PFSK-1 (cell line): ENCODE measurements at regions not wholly inside any gene's neighbourhood (a gene's known extent, or its start where the extent isn't known, plus 50 kb on each side); places are given as distances from the start of the nearest gene placed in this dataset.
A peak's percentile ranks its signal among the peaks of the same experiment; 100 is the strongest.

Source experiments
- FOXP2 ChIP-seq: optimal IDR thresholded peaks from 2 replicates; pipeline ENCODE3; 2011; ENCODE audit warnings: borderline replicate concordance, control low read depth, inconsistent platforms; ENCODE audit not compliant: insufficient read depth; ENCODE audit errors: extremely low read length, extremely low read depth
- POLR2AphosphoS5 ChIP-seq: IDR thresholded peaks from 2 replicates; pipeline ENCODE4 v1.6.1; 2012; ENCODE audit warnings: low read depth, mild to moderate bottlenecking, control low read depth, low read length, moderate library complexity
- SIN3A ChIP-seq: IDR thresholded peaks from 2 replicates; pipeline ENCODE4 v1.6.1; 2012; ENCODE audit warnings: mild to moderate bottlenecking, low read length, moderate library complexity, borderline replicate concordance; ENCODE audit not compliant: insufficient read depth
- TAF1 ChIP-seq: IDR thresholded peaks from 2 replicates; pipeline ENCODE4 v1.6.1; 2012; ENCODE audit warnings: low read length, control low read depth, borderline replicate concordance; ENCODE audit not compliant: insufficient read depth
- TF ChIP-seq, protein P1 (sequence below), 2 experiments: IDR thresholded peaks; 2 replicates each; pipeline versions ENCODE4 v1.6.1 to v1.8.0; 2011 to 2012; ENCODE audit warnings: low read depth in 2 of 2, low read length in 2 of 2, control low read depth in 1 of 2, inconsistent platforms in 1 of 2, mild to moderate bottlenecking in 1 of 2, moderate library complexity in 1 of 2; ENCODE audit not compliant: insufficient read depth in 1 of 2

DNA sequence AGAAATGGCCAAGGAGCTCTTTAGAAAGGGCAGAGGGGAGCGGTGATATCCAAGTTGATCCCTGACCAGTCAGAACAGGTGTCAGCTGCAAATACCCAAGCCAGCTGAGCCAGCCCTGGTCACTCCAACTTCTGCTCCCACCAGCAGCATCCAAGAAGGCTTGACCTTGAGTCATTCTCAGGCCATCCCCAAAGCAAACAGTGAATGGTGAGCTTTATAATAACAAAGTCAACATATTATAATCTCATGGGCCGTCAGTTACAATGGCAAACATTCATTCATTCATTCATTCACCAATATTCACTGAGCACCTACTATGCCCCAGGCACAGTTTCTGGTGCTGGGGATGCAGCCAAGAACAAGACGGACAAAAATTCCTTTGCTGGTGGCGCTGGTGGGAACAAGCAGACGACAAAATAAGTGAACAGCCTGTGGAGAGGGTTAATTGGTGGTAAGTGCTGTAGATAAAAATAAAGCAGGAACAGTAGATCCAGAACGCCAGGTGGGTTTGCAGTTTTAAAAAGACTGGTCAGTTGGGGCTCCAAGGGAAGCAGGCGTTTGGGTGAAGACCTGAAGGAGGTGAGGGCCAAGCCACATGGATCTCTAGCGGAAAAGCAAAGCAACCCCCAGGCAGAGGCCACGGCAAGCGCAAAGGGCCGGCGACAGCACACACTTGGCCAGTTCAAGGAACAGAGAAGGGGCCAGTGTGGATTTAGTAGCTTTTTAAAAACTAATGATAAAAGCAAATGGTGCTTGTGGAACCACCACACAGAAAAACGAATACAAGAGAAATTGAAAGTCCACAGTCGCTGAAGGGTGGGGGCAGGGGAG, 131.8 kb upstream of the PTPN1 start:
- TF ChIP-seq FOXP2 (no peak), SIN3A (no peak), POLR2AphosphoS5 (no peak), TAF1 (no peak)
- TF ChIP-seq, protein P1, sequence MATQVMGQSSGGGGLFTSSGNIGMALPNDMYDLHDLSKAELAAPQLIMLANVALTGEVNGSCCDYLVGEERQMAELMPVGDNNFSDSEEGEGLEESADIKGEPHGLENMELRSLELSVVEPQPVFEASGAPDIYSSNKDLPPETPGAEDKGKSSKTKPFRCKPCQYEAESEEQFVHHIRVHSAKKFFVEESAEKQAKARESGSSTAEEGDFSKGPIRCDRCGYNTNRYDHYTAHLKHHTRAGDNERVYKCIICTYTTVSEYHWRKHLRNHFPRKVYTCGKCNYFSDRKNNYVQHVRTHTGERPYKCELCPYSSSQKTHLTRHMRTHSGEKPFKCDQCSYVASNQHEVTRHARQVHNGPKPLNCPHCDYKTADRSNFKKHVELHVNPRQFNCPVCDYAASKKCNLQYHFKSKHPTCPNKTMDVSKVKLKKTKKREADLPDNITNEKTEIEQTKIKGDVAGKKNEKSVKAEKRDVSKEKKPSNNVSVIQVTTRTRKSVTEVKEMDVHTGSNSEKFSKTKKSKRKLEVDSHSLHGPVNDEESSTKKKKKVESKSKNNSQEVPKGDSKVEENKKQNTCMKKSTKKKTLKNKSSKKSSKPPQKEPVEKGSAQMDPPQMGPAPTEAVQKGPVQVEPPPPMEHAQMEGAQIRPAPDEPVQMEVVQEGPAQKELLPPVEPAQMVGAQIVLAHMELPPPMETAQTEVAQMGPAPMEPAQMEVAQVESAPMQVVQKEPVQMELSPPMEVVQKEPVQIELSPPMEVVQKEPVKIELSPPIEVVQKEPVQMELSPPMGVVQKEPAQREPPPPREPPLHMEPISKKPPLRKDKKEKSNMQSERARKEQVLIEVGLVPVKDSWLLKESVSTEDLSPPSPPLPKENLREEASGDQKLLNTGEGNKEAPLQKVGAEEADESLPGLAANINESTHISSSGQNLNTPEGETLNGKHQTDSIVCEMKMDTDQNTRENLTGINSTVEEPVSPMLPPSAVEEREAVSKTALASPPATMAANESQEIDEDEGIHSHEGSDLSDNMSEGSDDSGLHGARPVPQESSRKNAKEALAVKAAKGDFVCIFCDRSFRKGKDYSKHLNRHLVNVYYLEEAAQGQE (IDR thresholded peaks at IDR 0.05; ENCODE audit: insufficient read depth in 1 of 2, low read depth in 2 of 2, low read length in 2 of 2) = no peak

DNA sequence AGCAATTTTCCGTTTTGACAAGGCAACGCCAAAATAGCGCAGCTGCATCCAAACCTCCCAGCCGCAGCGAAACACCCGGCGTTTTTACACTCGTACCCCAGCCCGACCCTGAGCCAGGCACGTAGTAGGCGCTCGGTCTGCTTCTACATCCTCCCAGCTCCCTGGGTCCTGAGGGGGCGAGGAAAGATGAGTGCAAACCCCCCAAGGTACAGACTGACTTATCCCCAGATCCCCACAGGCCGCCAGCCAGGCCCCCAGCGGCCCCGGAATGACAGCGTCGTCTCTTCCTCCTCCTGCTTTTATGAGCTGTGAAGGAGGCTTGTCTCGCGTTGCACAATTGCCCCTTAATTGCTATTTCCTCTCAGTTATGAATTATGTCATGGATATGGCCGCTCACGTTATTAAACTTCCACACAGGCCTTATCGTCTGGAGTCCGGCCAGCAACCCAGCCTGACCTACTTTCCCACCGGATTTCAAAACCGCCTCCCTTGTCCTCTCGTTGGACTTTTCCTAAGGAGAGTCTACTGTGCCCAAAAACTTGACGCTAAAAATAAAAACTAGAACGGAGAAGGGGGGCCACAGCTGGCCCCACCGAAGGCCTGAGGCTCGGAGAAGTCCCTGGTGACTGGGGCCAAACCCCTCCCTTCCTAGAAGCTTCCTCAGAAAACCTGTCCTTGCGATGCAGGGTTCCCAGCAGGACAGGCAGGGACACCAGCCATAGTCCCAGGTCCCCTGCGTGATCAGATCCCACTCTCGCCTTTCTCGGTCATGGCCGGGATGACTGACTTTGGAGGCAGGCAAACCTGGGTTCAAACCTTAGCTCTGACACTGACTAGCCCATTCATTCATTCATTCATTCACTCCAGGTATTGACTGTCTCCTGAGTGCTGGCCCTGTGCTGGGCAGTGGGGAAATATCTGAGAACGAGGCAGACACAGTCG, 130.9 kb upstream of the PTPN1 start:
- TF ChIP-seq, protein P1 (IDR thresholded peaks at IDR 0.05; ENCODE audit: insufficient read depth in 1 of 2, low read depth in 2 of 2, low read length in 2 of 2) = peak in 1 of 2 experiments; percentile 77; a peak in 1 of 4 replicates
- TF ChIP-seq TAF1 = peak; percentile 49; the same call in 1 of the 2 replicates
- peak; percentile 80; the same call in 1 of the 2 replicates for TF ChIP-seq SIN3A
- no peak for TF ChIP-seq FOXP2
- TF ChIP-seq POLR2AphosphoS5 = no peak

DNA sequence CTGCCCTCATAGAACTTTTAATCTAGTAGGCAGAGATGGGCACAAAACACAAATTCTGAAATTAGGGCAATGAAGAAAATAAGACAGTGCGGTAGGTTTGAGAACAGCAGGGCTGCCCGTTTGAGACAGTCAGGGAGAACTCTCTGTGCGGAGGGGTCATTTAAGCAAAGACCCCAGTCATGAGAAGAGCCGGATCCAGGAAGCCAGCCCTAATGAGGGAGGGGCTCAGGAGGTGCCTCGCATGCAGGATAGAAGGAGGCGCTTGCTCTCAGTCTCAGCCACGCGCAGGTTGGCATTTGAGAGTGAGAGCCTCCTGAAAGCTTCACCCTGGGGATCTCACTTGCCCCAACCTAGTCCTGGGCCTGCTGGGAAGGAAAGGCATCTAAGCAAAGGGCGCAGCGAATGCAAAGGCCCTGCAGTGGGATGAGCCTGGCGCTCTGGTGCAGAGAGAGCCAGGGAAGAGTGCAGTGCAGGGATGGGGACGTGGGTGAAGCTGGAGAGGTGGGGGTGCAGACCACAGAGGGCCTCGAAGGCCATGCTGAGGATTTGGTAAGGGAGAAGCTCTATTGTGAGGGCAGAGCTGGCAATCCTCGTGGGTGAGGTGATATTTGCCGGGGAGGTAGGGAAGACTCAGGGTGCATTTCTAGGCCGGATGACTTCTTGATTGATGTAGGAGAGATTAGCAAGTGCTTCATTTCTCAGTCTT, 130.0 kb upstream of the PTPN1 start:
- TF ChIP-seq TAF1 = no peak
- no peak for TF ChIP-seq POLR2AphosphoS5
- TF ChIP-seq FOXP2 = no peak
- TF ChIP-seq, protein P1 (IDR thresholded peaks at IDR 0.05; ENCODE audit: insufficient read depth in 1 of 2, low read depth in 2 of 2, low read length in 2 of 2) = no peak
- TF ChIP-seq SIN3A = no peak

DNA sequence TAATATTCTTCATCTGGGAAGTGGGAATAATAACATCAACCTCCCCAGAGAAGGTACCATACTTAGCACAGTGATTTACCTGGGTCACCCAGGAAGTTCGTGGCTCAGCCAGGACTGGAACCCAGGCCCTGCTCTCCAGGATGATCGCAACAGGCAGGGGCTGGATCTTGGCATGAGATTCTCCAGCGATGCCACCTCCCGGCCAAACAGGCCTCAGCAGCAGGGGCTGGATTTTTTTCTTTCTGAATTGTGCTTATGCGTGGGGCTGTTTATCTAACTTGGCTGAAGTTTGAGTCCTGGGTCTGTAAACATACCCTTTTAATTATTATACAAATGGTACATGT, 129.5 kb upstream of the PTPN1 start:
- no peak for TF ChIP-seq FOXP2
- TF ChIP-seq POLR2AphosphoS5 = no peak
- TF ChIP-seq, protein P1 (IDR thresholded peaks at IDR 0.05; ENCODE audit: insufficient read depth in 1 of 2, low read depth in 2 of 2, low read length in 2 of 2) = no peak
- TF ChIP-seq TAF1 = no peak
- TF ChIP-seq SIN3A = no peak
